KBM-7 (cell line): ENCODE measurements at regions not wholly inside any gene's neighbourhood (a gene's known extent, or its start where the extent isn't known, plus 50 kb on each side); places are given as distances from the start of the nearest gene placed in this dataset.
"Not testable (repeated sequence)": the region's sequence is repeated elsewhere in the genome, so short reads cannot be mapped to it uniquely, and the experiment has no call there.

Experiments used
- DNase-seq: peaks from one replicate; pipeline ENCODE4 v3.0.0-alpha.2; 2015
- in situ Hi-C: fragments of 300-500 bp; cut with MboI; formaldehyde crosslinking; loops from 2 replicates; pipeline ENCODE4 v1.14.3; 2020; ENCODE audit warnings: low sequenced_read_pairs, low pct_unique_long_range_greater_than_20kb, mixed read lengths

DNA sequence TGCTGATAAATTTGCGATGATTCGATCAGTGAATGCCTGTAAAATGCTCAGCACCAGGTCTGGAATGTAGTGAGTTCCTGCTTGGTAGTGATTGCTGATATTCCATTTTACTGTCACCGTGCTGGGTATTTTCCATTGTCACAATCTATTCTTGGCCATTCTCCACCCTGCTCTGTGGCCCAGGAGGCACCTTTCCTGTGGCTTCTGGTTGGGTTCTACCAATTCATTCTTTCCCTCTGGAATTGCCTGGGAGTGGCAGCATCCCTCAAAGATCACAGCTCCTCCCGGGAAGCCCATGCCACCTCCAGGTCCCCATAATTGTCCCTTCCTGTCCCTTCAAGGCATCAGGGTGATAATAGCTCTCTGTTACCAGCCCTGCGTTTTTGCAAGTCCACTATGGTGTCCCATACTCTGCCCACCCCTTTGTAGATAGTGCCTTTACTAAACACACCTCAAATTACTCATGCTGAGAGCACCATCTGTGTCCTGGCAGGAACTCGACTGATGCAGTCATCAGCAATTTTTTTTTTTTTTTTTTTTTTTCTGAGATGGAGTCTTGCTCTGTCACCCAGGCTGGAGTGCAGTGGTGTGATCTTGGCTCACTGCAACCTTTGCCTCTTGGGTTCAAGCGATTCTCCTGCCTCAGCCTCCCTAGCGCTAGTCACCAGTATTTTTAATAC is 177.8 kb upstream of the PROK2 start:
- in situ Hi-C loops, result no loop called here
- DNase-seq, result no peak

DNA sequence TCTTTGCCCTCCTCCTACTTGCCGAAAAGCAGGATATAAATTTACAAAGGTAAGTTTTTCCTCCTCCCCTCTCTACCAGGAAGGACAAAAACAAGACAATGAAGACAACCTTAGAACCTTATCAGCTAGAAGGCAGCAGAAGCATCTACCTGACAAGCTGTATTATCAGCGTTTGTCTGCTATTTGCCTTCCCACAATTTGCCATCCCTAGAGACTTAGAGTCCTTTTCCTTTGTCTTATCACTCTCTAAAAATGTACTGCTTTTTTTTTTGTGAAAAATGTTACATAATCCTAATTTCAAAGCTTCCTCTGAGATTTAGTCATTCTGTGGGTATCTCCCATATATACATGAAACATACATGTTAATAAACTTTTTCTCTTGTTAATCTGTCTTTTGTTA is 176.9 kb upstream of the PROK2 start:
- in situ Hi-C loops, result no loop called here
- no peak for DNase-seq

DNA sequence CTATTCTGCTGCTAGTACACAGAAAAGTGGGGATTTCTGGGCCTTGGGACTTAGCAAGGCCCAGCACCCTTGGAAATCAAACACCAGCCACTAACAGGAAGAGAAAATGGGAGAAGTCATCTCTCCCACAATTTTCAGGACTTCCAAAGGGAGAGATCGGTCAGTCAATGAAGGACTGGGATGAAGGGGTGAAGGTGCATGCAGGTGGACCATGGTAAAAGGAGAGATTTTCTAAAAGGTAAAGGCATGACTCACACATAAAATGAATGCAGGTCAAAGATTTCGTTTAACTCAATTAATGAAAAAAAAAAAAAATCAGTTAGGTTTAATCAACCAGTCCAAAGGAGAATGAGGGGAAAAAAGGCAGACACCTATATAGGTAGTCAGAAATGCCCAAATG is 176.4 kb upstream of the PROK2 start:
- in situ Hi-C loops, result no loop called here

DNA sequence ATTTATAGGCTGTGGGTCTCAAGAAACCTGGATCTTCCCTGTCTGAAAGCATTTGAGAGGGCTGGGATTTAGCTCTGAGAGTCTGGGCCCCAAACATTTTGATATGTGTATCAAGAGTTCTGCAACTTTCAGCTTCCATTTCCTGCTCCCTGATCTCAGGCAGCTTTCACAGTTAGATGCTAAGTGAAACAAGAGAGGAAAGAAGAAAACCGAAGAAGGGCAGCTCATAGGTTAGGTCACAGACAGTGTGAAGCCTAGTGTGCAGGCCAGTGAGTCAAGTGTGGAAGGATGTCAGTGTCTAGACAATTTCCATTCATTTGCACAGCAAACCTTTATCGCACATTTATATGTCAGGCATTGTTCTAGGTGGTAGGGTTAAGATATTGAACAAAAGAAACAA is 173.6 kb upstream of the PROK2 start:
- DNase-seq, result no peak
- in situ Hi-C loops, result no loop called here

More for the DNA sequence above, 176.4 kb upstream of the PROK2 start:
- no peak for DNase-seq

DNA sequence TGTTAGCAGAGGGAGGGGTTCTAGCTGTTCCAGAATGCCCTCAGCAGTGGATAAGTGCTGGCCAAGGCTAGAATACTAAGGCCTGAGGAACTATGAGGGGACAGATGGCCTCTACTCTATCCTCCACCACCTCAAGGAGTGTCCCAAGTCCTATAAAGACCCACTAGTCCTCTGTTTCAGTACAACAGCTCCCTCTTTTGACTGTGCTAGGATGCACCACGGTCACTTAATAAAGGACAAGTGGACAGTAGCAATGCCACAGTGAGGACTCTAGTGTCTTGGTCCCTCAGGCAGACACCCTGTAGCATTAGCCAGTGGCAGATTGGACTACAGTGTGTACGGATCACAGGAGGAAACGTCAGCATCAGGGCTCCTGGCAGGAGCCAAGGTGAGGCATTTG is 171.8 kb upstream of the PROK2 start:
- DNase-seq, result no peak
- in situ Hi-C loops, result no loop called here

DNA sequence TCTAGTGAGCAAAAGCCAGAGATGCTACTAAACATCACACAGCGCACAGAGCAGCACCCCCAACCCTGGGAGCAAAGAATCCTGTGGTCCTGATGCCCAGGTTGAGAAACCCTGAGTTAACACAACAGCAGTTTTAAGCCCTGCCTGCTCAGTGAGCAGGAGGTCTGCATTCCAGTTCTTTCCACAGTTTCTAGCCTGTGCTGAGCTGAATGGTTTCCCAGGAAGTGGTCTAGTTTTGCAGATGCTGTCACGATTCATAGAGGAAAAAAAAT is 171.1 kb upstream of the PROK2 start:
- DNase-seq, result no peak
- in situ Hi-C loops, result no loop called here

DNA sequence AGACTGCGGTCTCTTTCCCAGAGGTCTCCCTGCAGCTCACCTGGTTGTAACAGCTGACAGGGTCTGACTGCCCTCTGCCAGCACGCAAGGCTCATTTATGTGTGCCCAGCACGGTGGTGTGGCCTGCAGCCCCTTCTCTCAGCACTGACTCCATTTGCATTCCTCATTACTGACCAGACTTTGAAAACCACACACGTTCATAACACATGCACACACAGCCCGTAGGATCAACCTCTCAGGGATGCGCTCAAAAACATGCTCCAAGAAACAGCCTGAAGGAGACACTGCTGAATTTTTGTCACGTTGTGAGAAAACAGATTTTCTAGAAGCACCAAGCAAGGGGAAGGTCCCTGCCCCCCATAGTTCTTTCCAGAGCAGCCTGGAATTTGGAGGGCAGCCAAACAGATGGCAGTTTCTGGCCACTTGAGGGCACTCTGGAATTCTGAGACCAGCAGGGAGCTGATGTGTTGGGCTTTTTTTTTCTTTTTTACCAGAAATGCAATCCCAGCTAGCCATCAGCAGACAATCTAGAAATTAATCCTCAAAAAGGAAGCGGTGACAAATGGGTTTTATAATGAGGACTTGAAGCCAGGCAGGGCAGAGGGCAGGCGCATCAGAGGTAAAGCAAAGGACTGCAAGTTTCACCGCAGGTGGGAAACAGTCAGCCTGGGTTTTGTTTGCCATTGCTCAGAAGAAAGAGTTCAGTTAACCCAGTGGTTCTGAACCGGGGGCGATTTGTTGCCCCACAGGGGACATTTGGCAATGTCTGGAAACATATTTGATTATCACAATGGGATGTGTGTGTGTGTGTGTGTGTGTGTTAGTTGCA is 170.5 kb upstream of the PROK2 start:
- in situ Hi-C loops, result no loop called here
- peak; percentile 67 for DNase-seq

DNA sequence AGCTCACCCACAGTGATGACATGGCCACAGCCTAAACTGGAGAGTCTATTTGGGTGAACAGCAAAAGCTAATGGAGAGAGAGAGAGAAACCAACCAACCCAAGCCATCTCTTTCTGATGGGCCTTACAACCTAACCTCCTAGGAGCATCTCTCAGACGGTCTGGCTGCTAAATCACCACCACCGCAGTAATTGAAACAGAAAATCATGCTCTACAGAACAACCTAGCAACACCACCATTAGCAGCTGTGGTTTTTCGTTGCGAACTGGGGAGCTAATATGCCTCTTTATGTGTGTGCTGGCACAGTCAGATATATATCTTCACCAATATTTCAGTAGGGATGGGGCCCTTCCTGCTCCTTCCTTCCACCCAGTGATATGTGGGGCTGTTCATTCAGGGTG is 166.9 kb upstream of the PROK2 start:
- no peak for DNase-seq
- in situ Hi-C loops, result no loop called here

DNA sequence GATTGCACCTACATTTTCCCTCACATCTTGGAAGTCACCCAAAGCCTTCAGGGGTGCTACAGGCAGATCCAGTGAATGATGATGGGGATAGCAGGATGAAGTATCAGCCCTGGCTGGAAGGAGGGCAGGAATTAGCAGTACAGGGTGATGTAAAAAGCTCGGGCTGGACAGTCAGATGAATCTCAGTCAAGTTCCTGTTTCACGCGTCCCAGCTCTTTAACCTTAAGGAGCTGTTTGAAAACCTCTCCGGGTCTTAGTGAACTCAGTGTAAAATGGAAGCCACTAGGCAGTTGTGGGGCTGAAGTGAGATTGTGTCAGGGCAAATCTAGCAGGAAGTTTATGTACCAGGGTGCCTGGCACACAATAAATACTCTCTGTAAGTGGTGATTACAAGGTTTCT is 166.4 kb upstream of the PROK2 start:
- in situ Hi-C loops, result no loop called here
- DNase-seq, result no peak

DNA sequence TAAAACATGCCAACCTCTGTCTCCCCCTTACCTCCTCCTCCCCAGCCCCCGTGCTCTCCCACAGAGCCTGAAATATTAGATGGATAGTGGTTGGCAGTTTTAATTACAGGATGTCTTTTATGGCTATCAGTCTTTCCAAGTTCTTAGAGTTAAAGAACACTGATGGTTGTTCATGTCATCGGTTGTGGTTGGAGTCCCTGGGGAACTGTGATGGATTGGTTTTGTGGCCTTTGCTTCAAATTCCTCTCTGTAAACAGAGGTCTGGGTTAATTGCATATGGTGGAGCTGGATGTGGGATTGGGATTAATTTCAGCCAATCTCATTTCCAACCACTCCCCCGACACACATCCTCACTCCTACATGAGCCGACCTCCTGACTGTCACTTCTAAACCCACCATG is 164.5 kb upstream of the PROK2 start:
- DNase-seq, result no peak
- in situ Hi-C loops, result no loop called here

DNA sequence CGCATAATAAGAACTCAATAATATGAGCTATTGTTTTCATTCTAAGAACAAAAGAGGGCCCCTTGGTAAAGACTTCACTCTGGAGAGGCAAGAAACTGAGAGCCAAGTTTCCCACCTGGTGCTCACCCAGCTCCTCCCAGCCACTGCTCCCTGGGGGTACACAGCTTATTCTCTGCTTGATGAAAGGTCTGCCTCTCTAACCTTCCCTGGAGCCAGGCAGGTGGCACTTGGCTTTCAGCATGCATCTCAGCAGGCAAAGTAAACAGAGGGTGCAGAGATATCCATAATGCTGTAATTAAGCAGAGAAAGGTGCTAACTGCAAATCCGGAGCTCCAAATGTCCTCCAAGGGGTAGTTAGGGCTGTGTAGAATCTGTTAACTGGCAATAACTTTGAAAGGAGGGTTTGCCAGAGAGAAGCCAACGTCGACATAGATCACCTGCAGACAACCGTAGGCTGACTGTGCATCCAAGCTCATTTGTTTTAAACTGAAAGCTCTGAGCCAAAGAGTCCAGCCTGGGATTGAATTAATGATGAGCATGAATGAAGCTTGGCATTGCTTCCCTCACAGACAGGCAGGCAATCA is 159.6 kb upstream of the PROK2 start:
- in situ Hi-C loops, result no loop called here
- DNase-seq, result no peak

DNA sequence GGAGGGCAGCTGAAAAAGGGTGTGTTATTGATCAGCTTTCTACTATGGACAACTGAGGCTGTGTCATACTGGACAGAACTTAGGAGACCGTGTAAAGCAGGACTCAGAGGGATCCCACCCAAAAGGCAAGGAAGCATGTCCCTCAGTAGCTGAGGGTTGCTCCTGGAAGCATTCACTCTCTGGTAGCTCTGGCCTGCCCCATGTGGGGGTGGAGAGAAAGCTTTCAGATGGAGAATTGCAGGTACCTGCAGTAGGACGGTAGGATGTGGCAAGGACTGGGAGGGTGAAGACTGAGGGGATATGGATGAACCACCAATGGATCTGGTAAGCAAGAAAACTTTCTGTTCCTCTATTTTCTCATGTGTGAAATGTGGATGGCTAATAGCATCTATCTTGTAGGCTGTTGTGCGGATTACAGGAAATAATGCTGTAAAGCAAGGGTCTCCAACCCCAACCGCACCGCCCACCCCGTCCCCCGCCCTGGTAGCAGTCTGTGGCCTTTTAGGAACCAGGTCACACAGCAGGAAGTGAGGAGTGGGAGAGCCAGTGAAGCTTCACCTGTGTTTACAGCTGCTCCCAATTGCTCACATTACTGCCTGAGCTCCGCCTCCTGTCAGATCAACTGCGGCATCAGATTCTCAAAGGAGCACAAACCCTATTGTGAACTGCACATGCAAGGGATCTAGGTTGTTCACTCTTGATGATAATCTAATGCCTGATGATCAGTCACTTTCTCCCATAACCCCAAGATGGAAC is 157.7 kb upstream of the PROK2 start:
- DNase-seq, result no peak
- in situ Hi-C loops, result no loop called here

DNA sequence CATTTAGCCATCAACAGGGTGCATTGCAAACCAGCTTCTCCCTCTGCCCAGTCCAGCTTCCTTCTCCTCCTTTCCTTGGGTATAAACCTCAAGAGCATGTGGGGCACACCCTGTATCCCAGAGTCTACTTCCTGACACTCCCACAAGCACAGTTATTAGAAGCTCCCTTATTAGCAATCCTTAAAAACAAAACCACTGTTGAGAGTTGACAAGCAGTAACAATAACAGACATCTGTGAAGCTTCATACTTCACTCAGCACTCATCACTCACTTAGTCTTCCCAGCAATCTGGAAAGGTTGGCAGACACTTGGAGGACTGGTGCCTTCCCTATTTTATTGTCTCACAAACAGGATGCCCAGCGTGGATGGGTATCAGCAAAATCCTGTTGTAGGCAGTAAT is 155.5 kb upstream of the PROK2 start:
- in situ Hi-C loops, result no loop called here
- no peak for DNase-seq

DNA sequence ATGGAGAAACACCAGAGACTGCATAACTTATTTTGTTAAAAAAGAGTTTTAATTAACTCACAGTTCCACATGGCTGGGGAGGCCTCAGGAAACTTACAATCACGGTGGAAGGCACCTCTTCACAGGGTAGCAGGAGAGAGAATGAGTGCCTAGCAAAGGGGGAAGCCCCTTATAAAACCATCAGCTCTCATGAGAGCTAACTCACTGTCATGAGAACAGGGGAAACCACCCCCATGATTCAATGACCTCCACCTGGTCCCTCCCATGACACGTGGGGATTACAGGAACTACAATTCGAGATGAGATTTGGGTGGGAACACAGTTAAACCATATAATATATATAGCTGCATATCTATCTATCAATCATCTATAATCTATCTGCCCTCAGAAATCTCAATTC is 153.1 kb upstream of the PROK2 start:
- in situ Hi-C loops, DNase-seq: not testable (repeated sequence)

DNA sequence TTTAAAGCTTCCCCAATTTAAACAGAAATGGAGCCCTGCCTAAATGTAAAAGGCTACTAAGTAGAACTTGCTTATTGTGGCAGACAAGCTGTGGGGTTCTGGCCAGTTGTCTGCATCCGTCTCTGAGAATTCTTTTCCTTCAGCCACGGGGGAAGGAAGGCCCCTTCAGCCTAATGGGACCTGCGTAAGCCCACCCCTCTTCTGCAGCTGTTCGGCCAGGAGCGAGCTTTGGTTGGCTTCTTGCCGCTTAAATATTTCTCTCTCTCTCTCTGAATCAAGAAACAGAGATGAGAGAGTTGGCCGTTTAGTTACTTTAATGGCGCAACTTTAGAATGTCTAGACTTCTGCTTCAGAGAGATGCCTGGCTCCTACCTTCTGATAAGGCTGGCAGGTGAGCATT is 151.7 kb upstream of the PROK2 start:
- no peak for DNase-seq
- in situ Hi-C loops, result no loop called here

DNA sequence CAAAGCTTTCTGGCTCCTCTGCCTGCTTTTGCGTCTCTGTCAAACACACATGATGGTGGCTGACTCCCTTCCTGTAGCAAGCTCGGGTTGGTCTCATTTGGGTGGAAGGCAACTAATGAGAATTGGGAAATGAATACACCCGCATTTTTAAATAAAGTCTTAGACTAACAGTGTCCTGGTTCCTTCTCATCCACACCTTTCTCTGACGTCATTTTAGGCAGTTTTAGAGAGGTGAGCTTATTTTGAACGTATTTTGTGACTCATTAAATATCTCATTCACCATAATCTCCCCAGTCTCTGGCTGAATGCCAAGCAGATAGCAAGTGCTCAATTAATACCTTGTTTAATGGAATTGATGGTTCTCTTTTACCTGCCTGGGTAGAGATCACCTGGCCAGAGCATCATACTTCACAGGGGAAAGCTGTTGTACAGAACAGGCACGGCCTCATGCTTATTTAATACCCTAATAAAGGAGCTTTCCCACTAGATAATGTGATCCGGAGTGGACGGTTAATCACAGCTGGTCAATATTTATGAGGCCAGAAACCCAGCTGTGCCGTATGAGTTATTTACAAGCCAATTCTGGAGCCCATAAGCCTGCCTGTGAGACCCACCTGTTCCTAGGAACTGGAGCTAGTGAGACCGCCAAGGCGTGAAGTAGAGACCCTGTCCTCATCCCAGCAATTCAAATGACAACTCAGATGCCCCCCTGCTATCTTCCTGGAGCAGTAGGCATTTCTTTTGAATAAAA is 149.7 kb upstream of the PROK2 start:
- DNase-seq, result no peak
- in situ Hi-C loops, result no loop called here

DNA sequence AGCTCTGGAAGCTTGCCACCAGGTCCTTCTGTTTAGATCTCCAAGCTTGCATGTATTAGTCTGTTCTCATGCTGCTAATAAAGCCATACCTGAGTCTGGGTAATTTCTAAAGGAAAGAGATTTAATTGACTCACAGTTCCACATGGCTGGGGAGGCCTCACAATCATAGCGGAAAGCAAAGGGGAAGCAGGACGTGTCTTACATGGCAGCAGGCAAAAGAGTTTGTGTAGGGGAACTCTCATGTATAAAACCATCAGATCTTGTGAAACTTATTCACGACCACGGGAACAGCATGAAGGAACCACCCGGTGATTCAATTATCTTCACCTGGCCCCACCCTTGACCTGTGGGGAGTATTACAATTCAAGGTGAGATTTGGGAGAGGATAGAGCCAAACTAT is 147.0 kb upstream of the PROK2 start:
- in situ Hi-C loops, result no loop called here
- DNase-seq, result no peak

DNA sequence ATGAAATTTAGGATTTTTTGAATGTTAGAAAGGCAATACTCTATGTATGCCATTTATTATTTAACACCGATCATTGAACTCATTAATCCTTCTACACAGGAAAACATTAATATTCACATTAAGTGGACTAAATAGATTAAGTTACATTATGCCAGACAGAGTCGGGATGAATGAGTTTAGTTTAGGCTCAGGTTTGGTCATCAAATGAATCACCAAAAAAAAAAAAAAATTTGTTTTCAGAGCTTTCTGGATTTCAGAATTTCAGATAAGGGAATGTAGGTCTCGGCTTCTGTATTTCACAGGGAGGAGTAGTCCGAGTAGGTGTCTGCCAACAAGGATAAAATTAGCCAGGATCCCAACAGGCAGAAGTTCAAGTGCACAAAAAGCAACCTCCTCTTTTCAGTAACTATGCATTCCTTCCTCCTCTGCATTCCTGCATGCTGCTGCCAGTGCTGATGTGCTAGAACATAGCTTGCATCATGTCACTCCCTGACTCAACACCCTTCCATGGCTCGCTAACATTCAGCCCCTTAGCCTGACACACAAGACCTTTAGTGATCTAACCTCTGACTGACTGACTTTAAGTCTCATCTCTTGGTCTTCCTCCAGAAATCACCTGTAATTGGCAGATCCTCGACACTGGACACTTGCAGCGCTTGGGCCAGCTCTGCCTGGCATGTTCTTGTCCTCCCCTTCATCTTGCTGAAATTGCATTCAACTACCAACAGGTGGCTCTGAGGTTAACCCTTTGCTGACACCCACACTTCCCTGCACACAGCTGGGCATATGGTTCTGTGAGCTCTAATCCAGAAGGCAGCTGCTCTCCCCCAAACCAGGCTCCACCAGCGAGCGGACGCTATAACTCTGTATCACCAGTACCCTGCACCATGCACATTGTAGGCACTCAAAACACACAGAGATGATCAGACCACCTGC is 145.4 kb upstream of the PROK2 start:
- in situ Hi-C loops, result no loop called here
- no peak for DNase-seq
